Panc1 (cell line): ENCODE measurements at regions not wholly inside any gene's neighbourhood (a gene's known extent, or its start where the extent isn't known, plus 50 kb on each side); places are given as distances from the start of the nearest gene placed in this dataset.

Experiments
- ATAC-seq: fragments of 200-7000 bp; cut with Tn5 transposase; 2 replicates; pipeline ENCODE4 v1.9.1; 2020; ENCODE audit warnings: mild to moderate bottlenecking, moderate library complexity
- BruUV-seq: library from RNA; stranded (reverse); fragments of 400-500 nt; replicated peaks from 2 replicates; lab custom pipeline; 2021; lab: Mats Ljungman, UMichigan
- CTCF ChIA-PET: fragments of 300-600 bp; sonication (Branson Sonifier 250); formaldehyde crosslinking; loops from one replicate; lab custom pipeline; 2022; ENCODE audit warnings: antibody characterized with exemption; lab: Charles Lee
- POLR2A ChIA-PET: fragments of 300-600 bp; sonication (Branson Sonifier 250); formaldehyde crosslinking; loops from one replicate; lab custom pipeline; 2022; ENCODE audit warnings: antibody characterized with exemption; lab: Charles Lee
- DNase-seq: peaks from one replicate; pipeline ENCODE4 v3.0.0-alpha.2; 2010; ENCODE audit warnings: low read depth, low spot score
- H3K27ac ChIP-seq: 2 replicates; pipeline ENCODE4 v1.5.1; 2011; ENCODE audit warnings: mild to moderate bottlenecking, low read length, inconsistent platforms
- H3K27me3 ChIP-seq: fragments of 200-500 bp; sonication (Bioruptor generic); 2 replicates; pipeline ENCODE4 v1.6.0; 2014; ENCODE audit warnings: low read length, inconsistent platforms; ENCODE audit not compliant: control insufficient read depth, insufficient read depth
- H3K36me3 ChIP-seq: fragments of 200-500 bp; sonication (Bioruptor generic); 2 replicates; pipeline ENCODE4 v1.5.1; 2014; ENCODE audit warnings: inconsistent platforms, mild to moderate bottlenecking, low read length, moderate library complexity; ENCODE audit not compliant: control insufficient read depth, insufficient read depth
- H3K4me1 ChIP-seq: 2 replicates; pipeline ENCODE4 v1.5.1; 2011; ENCODE audit warnings: inconsistent platforms, mild to moderate bottlenecking, low read length, moderate library complexity; ENCODE audit not compliant: control insufficient read depth, insufficient read depth
- H3K4me3 ChIP-seq, 2 experiments: 2 replicates each; pipeline ENCODE4 v1.5.1; 2011 to 2012; ENCODE audit warnings: low read depth in 2 of 2, low read length in 2 of 2, mild to moderate bottlenecking in 2 of 2, inconsistent platforms in 1 of 2, moderate library complexity in 1 of 2
- H3K9me3 ChIP-seq: fragments of 200-500 bp; sonication (Bioruptor generic); 2 replicates; pipeline ENCODE4 v1.5.1; 2014; ENCODE audit warnings: low read depth, mild to moderate bottlenecking, inconsistent platforms, low read length, moderate library complexity; ENCODE audit not compliant: control insufficient read depth, insufficient read depth
- CTCF ChIP-seq: fragments of 450-650 bp; IDR thresholded peaks from 2 replicates; pipeline ENCODE4 v1.5.1; 2017; ENCODE audit warnings: mild to moderate bottlenecking
- POLR2AphosphoS5 ChIP-seq: IDR thresholded peaks from 2 replicates; pipeline ENCODE4 v1.6.1; 2012; ENCODE audit warnings: mild to moderate bottlenecking, low read depth, low read length, moderate library complexity
- SIN3A ChIP-seq: IDR thresholded peaks from 2 replicates; pipeline ENCODE4 v1.6.1; 2012; ENCODE audit warnings: low read depth, mild to moderate bottlenecking, low read length, moderate library complexity, borderline replicate concordance; ENCODE audit not compliant: insufficient read depth
- TCF7L2 ChIP-seq: IDR thresholded peaks from 2 replicates; pipeline ENCODE4 v1.6.1; 2011; ENCODE audit warnings: mild to moderate bottlenecking, low read depth, low read length, inconsistent platforms
- in situ Hi-C: cut with HindIII; loops from 2 replicates; pipeline ENCODE4 v1.10.0; 2016; ENCODE audit warnings: low sequenced_read_pairs, low pct_unique_long_range_greater_than_20kb
- intact Hi-C: fragments of 100-400 bp; cut with micrococcal nuclease; formaldehyde crosslinking; loops from one replicate; pipeline ENCODE4 v1.10.0; 2022; ENCODE audit not compliant: unreplicated experiment
- TF ChIP-seq, protein P1 (sequence below), 2 experiments: IDR thresholded peaks; 2 replicates each; pipeline ENCODE4 v1.6.1; 2011 to 2012; ENCODE audit warnings: low read depth in 2 of 2, control low read depth in 1 of 2, low read length in 1 of 2, mild to moderate bottlenecking in 1 of 2, moderate library complexity in 1 of 2; ENCODE audit not compliant: insufficient read depth in 1 of 2

- ATAC-seq, result no peak
- H3K27ac ChIP-seq, result no peak overlapping the region
- H3K4me1 ChIP-seq, result no peaks in the 10 kb centered on the region
- TF ChIP-seq, protein P1, sequence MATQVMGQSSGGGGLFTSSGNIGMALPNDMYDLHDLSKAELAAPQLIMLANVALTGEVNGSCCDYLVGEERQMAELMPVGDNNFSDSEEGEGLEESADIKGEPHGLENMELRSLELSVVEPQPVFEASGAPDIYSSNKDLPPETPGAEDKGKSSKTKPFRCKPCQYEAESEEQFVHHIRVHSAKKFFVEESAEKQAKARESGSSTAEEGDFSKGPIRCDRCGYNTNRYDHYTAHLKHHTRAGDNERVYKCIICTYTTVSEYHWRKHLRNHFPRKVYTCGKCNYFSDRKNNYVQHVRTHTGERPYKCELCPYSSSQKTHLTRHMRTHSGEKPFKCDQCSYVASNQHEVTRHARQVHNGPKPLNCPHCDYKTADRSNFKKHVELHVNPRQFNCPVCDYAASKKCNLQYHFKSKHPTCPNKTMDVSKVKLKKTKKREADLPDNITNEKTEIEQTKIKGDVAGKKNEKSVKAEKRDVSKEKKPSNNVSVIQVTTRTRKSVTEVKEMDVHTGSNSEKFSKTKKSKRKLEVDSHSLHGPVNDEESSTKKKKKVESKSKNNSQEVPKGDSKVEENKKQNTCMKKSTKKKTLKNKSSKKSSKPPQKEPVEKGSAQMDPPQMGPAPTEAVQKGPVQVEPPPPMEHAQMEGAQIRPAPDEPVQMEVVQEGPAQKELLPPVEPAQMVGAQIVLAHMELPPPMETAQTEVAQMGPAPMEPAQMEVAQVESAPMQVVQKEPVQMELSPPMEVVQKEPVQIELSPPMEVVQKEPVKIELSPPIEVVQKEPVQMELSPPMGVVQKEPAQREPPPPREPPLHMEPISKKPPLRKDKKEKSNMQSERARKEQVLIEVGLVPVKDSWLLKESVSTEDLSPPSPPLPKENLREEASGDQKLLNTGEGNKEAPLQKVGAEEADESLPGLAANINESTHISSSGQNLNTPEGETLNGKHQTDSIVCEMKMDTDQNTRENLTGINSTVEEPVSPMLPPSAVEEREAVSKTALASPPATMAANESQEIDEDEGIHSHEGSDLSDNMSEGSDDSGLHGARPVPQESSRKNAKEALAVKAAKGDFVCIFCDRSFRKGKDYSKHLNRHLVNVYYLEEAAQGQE (IDR thresholded peaks at IDR 0.05; ENCODE audit: insufficient read depth in 1 of 2, low read depth in 2 of 2, low read length in 1 of 2), result no peak
- TF ChIP-seq TCF7L2 (no peak), POLR2AphosphoS5 (no peak), CTCF (no peak), SIN3A (no peak)
- BruUV-seq, result no TSS peak
- no peaks in the 10 kb centered on the region for H3K36me3 ChIP-seq
- H3K27me3 ChIP-seq, result peaks cover 3% of the 10 kb centered on the region; the same call in 1 of the 2 replicates
- no peaks in the 10 kb centered on the region for H3K9me3 ChIP-seq
- no peak overlapping the region for H3K4me3 ChIP-seq
- intact Hi-C loops (no loop called here), in situ Hi-C loops (no loop called here)
- ChIA-PET CTCF (no interaction called here), POLR2A (no interaction called here)
- DNase-seq, result no peak
Measured at GRCh38 chr12:107921062-107921461, 146.6 kb downstream of the ASCL4 start.

DNA sequence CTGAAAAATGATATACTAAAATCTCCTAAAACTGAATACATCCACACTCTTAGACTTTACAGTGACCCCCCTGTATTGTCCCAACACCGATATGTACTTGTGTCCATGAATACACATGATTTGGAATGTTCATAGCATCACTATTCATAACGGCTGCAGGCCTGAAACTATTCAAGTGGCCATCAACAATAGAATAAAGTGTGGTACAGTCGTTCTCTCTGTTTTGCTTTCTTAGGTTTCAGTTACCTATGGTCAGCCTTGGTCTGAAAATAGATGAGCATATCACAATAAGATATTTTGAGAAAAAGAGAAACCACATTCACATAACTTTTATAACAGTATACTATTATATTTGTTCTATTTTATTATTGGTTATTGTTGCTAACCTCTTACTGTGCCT lies 150.6 kb downstream of the ASCL4 start:
- Histone ChIP-seq H3K4me1 (no peaks in the 10 kb centered on the region), H3K9me3 (no peaks in the 10 kb centered on the region), H3K36me3 (no peaks in the 10 kb centered on the region), H3K4me3 (no peak overlapping the region), H3K27ac (no peak overlapping the region), H3K27me3 (peaks cover 5% of the 10 kb centered on the region; the same call in 1 of the 2 replicates)
- DNase-seq, result no peak
- no peak for ATAC-seq
- ChIA-PET CTCF (no interaction called here), POLR2A (no interaction called here)
- TF ChIP-seq POLR2AphosphoS5 (no peak), TCF7L2 (no peak), CTCF (no peak), SIN3A (no peak)
- TF ChIP-seq, protein P1 (IDR thresholded peaks at IDR 0.05; ENCODE audit: insufficient read depth in 1 of 2, low read depth in 2 of 2, low read length in 1 of 2), result no peak
- BruUV-seq, result no TSS peak
- intact Hi-C loops (no loop called here), in situ Hi-C loops (no loop called here)
